Brain microvascular endothelial cell (primary cell): ENCODE measurements at regions not wholly inside any gene's neighbourhood (a gene's known extent, or its start where the extent isn't known, plus 50 kb on each side); places are given as distances from the start of the nearest gene placed in this dataset.
"Not testable (repeated sequence)": the region's sequence is repeated elsewhere in the genome, so short reads cannot be mapped to it uniquely, and the experiment has no call there.

ENCODE experiments used
- DNase-seq: peaks from one replicate; pipeline ENCODE4 v3.0.0-alpha.2; 2020
- H3K27ac ChIP-seq: fragments of 250-450 bp; sonication (Bioruptor Pico); 2 replicates; pipeline ENCODE4 v1.5.1; 2020; ENCODE audit warnings: mild to moderate bottlenecking, moderate library complexity
- H3K27me3 ChIP-seq: fragments of 250-450 bp; sonication (Bioruptor Pico); replicated peaks from 2 replicates; pipeline ENCODE4 v1.5.1; 2020; ENCODE audit warnings: mild to moderate bottlenecking
- H3K36me3 ChIP-seq: fragments of 250-450 bp; sonication (Bioruptor Pico); replicated peaks from 2 replicates; pipeline ENCODE4 v1.5.1; 2020; ENCODE audit warnings: mild to moderate bottlenecking
- H3K4me3 ChIP-seq: 2 replicates; pipeline ENCODE4 v1.5.1; 2011; ENCODE audit warnings: low read depth, mild to moderate bottlenecking, control low read depth, low read length, moderate library complexity
- in situ Hi-C: cut with HindIII; loops from 2 replicates; pipeline ENCODE4 v1.10.0; 2017; ENCODE audit warnings: low sequenced_read_pairs, low pct_ligation_motif_present
- TF ChIP-seq, protein P1 (sequence below): IDR thresholded peaks from 2 replicates; pipeline ENCODE4 v1.5.1; 2011; ENCODE audit warnings: low read depth, mild to moderate bottlenecking, moderate library complexity, low read length, control low read depth, inconsistent platforms; ENCODE audit errors: missing control alignments

DNA sequence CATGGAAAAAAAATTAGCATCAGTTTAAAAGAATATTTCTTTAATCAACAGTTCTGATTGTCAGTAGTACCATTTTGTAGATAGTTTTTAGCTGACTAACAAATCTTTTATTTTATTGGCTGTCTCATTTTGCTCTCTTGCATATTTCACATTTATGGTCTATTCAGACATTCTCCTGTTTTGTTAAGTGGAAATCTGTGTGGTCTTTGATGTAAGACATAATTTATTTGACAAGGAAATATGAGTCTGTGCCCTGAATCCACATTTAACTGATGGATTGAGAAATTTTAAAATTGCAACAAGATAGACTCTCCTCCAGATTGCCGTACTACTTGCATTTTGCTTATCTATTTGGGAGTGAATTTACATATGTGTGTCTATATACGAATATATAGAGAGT, 96.3 kb upstream of the ATP5MC3 start:
- in situ Hi-C loops, result no loop called here
- TF ChIP-seq, protein P1, sequence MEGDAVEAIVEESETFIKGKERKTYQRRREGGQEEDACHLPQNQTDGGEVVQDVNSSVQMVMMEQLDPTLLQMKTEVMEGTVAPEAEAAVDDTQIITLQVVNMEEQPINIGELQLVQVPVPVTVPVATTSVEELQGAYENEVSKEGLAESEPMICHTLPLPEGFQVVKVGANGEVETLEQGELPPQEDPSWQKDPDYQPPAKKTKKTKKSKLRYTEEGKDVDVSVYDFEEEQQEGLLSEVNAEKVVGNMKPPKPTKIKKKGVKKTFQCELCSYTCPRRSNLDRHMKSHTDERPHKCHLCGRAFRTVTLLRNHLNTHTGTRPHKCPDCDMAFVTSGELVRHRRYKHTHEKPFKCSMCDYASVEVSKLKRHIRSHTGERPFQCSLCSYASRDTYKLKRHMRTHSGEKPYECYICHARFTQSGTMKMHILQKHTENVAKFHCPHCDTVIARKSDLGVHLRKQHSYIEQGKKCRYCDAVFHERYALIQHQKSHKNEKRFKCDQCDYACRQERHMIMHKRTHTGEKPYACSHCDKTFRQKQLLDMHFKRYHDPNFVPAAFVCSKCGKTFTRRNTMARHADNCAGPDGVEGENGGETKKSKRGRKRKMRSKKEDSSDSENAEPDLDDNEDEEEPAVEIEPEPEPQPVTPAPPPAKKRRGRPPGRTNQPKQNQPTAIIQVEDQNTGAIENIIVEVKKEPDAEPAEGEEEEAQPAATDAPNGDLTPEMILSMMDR, result no peak

GRCh38 chr2:175275539-175275938, 94.0 kb upstream of the ATP5MC3 start:
- H3K4me3 ChIP-seq, result no peak overlapping the region
- H3K27ac ChIP-seq, result no peak overlapping the region
- in situ Hi-C loops, result no loop called here
- no peak for DNase-seq
- no peaks in the 10 kb centered on the region for H3K36me3 ChIP-seq
- TF ChIP-seq, protein P1, result no peak
- H3K27me3 ChIP-seq, result no peaks in the 10 kb centered on the region

More for the DNA sequence above, 96.3 kb upstream of the ATP5MC3 start:
- no peak overlapping the region for H3K4me3 ChIP-seq
- no peaks in the 10 kb centered on the region for H3K36me3 ChIP-seq
- no peaks in the 10 kb centered on the region for H3K27me3 ChIP-seq
- no peak overlapping the region for H3K27ac ChIP-seq
- no peak for DNase-seq

GRCh38 chr2:175259164-175259563, 77.7 kb upstream of the ATP5MC3 start:
- Histone ChIP-seq H3K27ac (no peak overlapping the region), H3K4me3 (no peak overlapping the region), H3K27me3 (no peaks in the 10 kb centered on the region), H3K36me3 (no peaks in the 10 kb centered on the region)
- no peak for DNase-seq
- in situ Hi-C loops, result no loop called here
- TF ChIP-seq, protein P1, result no peak

- DNase-seq, result no peak
- H3K27ac ChIP-seq, result no peak overlapping the region
- H3K27me3 ChIP-seq, result no peaks in the 10 kb centered on the region
- TF ChIP-seq, protein P1, result no peak
- in situ Hi-C loops, result no loop called here
- H3K4me3 ChIP-seq, result no peak overlapping the region
- no peaks in the 10 kb centered on the region for H3K36me3 ChIP-seq
These were observed 75.5 kb upstream of the ATP5MC3 start for GRCh38 chr2:175256806-175257585.

DNA sequence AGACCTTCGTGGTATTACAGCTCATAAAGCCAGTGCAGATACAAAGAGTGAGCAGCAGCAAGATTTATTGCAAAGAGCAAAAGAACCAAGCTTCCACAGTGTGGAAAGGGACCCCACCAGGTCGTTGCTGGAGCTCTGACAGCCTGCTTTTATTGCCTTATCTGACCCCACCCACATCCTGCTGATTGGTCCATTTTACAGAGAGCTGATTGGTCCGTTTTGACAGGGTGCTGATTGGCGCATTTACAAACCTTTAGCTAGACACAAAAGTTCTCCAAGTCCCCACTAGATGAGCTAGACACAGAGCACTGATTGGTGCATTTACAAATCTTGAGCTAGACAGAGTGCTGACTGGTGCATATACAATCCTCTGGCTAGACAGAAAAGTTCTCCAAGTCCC, 74.9 kb upstream of the ATP5MC3 start:
- DNase-seq, H3K27ac ChIP-seq, H3K4me3 ChIP-seq, H3K27me3 ChIP-seq, H3K36me3 ChIP-seq, in situ Hi-C loops: not testable (repeated sequence)

DNA sequence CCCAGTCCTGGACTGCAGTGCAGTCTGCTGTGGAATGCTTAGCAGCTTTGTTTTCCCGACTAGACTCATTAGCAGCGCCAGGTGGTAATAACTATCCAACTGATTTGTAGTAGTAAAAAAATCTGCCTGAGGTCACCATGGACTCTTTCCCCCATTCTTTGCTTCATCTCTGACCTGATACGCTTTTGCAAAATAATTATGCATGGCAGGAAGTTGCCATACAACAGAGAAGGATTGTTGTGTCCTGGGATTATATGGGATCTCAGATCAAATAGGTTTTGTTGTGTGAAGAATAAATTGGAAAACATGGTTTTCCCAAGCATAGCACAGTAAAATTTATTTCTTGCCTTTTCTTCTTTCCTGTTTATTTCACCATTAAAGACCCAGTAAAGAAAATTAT, 72.4 kb upstream of the ATP5MC3 start:
- no peaks in the 10 kb centered on the region for H3K27me3 ChIP-seq
- no peaks in the 10 kb centered on the region for H3K36me3 ChIP-seq
- TF ChIP-seq, protein P1, result no peak
- H3K4me3 ChIP-seq, result no peak overlapping the region
- no peak overlapping the region for H3K27ac ChIP-seq
- DNase-seq, result no peak
- in situ Hi-C loops, result no loop called here
